ENCODE measurements at regions not wholly inside any gene's neighbourhood (a gene's known extent, or its start where the extent isn't known, plus 50 kb on each side); places are given as distances from the start of the nearest gene placed in this dataset.

GRCh38 chr2:156189143-156189542, 143.4 kb downstream of the NR4A2 start:
- Histone ChIP-seq H3K4me1 (ENCODE audit: low read depth) (no peaks in the 10 kb centered on the region), H3K4me3 (no peak overlapping the region), H3K27ac (no peak overlapping the region), H3K36me3 (no peaks in the 10 kb centered on the region), H3K27me3 (no peaks in the 10 kb centered on the region), H3K9me3 (ENCODE audit: low read depth) (no peaks in the 10 kb centered on the region)
- DNase-seq (ENCODE audit: low read depth in 1 of 2, low spot score in 1 of 2): no peak
- no peak for TF ChIP-seq CTCF (IDR thresholded peaks at IDR 0.05; ENCODE audit: low read depth, low read length)

- Histone ChIP-seq H3K36me3 (no peaks in the 10 kb centered on the region), H3K27ac (no peak overlapping the region), H3K4me3 (no peak overlapping the region), H3K4me1 (ENCODE audit: low read depth) (no peaks in the 10 kb centered on the region), H3K27me3 (no peaks in the 10 kb centered on the region), H3K9me3 (ENCODE audit: low read depth) (no peaks in the 10 kb centered on the region)
- TF ChIP-seq CTCF (IDR thresholded peaks at IDR 0.05; ENCODE audit: low read depth, low read length): no peak
- DNase-seq (ENCODE audit: low read depth in 1 of 2, low spot score in 1 of 2): no peak
These were observed 150.4 kb downstream of the NR4A2 start for GRCh38 chr2:156182132-156182531.

- Histone ChIP-seq H3K27me3 (no peaks in the 10 kb centered on the region), H3K9me3 (ENCODE audit: low read depth) (no peaks in the 10 kb centered on the region), H3K4me1 (ENCODE audit: low read depth) (no peaks in the 10 kb centered on the region), H3K27ac (no peak overlapping the region), H3K4me3 (no peak overlapping the region), H3K36me3 (no peaks in the 10 kb centered on the region)
- no peak for TF ChIP-seq CTCF (IDR thresholded peaks at IDR 0.05; ENCODE audit: low read depth, low read length)
- no peak for DNase-seq (ENCODE audit: low read depth in 1 of 2, low spot score in 1 of 2)
These were observed 151.3 kb downstream of the NR4A2 start for GRCh38 chr2:156181208-156181607.

GRCh38 chr2:156177654-156178053, 154.9 kb downstream of the NR4A2 start:
- Histone ChIP-seq H3K27ac (no peak overlapping the region), H3K4me3 (no peak overlapping the region), H3K27me3 (no peaks in the 10 kb centered on the region), H3K9me3 (ENCODE audit: low read depth) (no peaks in the 10 kb centered on the region), H3K4me1 (ENCODE audit: low read depth) (no peaks in the 10 kb centered on the region), H3K36me3 (no peaks in the 10 kb centered on the region)
- DNase-seq (ENCODE audit: low read depth in 1 of 2, low spot score in 1 of 2): no peak
- no peak for TF ChIP-seq CTCF (IDR thresholded peaks at IDR 0.05; ENCODE audit: low read depth, low read length)

- H3K9me3 ChIP-seq (ENCODE audit: low read depth): no peaks in the 10 kb centered on the region
- no peaks in the 10 kb centered on the region for H3K36me3 ChIP-seq
- H3K4me3 ChIP-seq: no peak overlapping the region
- no peaks in the 10 kb centered on the region for H3K4me1 ChIP-seq (ENCODE audit: low read depth)
- no peak for DNase-seq (ENCODE audit: low read depth in 1 of 2, low spot score in 1 of 2)
- no peaks in the 10 kb centered on the region for H3K27me3 ChIP-seq
- no peak overlapping the region for H3K27ac ChIP-seq
- no peak for TF ChIP-seq CTCF (IDR thresholded peaks at IDR 0.05; ENCODE audit: low read depth, low read length)
These were observed 156.6 kb downstream of the NR4A2 start for GRCh38 chr2:156175946-156176345.

GRCh38 chr2:156170929-156171328, 161.6 kb downstream of the NR4A2 start:
- TF ChIP-seq CTCF (IDR thresholded peaks at IDR 0.05; ENCODE audit: low read depth, low read length): no peak
- Histone ChIP-seq H3K27ac (no peak overlapping the region), H3K4me3 (no peak overlapping the region), H3K9me3 (ENCODE audit: low read depth) (no peaks in the 10 kb centered on the region), H3K36me3 (no peaks in the 10 kb centered on the region), H3K27me3 (no peaks in the 10 kb centered on the region), H3K4me1 (ENCODE audit: low read depth) (no peaks in the 10 kb centered on the region)
- DNase-seq (ENCODE audit: low read depth in 1 of 2, low spot score in 1 of 2): no peak

All from cardiac muscle cell (in vitro differentiated cells and primary cell).